Activated CD4-positive, alpha-beta T cell treated with anti-CD3 and anti-CD28 coated beads, Interleukin-2, amount 10 ng/mL, durations not matched to agents 24 days and 14 days (primary cell): ENCODE measurements at regions not wholly inside any gene's neighbourhood (a gene's known extent, or its start where the extent isn't known, plus 50 kb on each side); places are given as distances from the start of the nearest gene placed in this dataset.
"Not testable (repeated sequence)": the region's sequence is repeated elsewhere in the genome, so short reads cannot be mapped to it uniquely, and the experiment has no call there.

ENCODE experiments used
- DNase-seq: peaks from one replicate; pipeline ENCODE4 v3.0.0; 2022
- H3K27ac Mint-ChIP-seq: one replicate; pipeline ENCODE4 v1.8.0; 2022; ENCODE audit warnings: mild to moderate bottlenecking, mixed read lengths
- H3K27me3 Mint-ChIP-seq: one replicate; pipeline ENCODE4 v1.8.0; 2022; ENCODE audit warnings: mixed read lengths
- H3K36me3 Mint-ChIP-seq: one replicate; pipeline ENCODE4 v1.8.0; 2022; ENCODE audit warnings: low read depth, mild to moderate bottlenecking, mixed read lengths
- H3K4me1 Mint-ChIP-seq: one replicate; pipeline ENCODE4 v1.8.0; 2021; ENCODE audit warnings: mixed read lengths
- H3K4me3 Mint-ChIP-seq: one replicate; pipeline ENCODE4 v1.8.0; 2022; ENCODE audit warnings: mild to moderate bottlenecking, moderate library complexity, mixed read lengths
- H3K9me3 Mint-ChIP-seq: one replicate; pipeline ENCODE4 v1.8.0; 2021; ENCODE audit warnings: mixed read lengths
- intact Hi-C: fragments of 100-400 bp; cut with micrococcal nuclease; formaldehyde crosslinking; loops from one replicate; pipeline ENCODE4 v1.15.1; 2023

GRCh38 chr18:38805256-38805655 is 1239.7 kb upstream of the CELF4 start:
- intact Hi-C loops, result no loop called here
- H3K36me3 Mint-ChIP-seq, result no peaks in the 10 kb centered on the region
- H3K9me3 Mint-ChIP-seq, result no peaks in the 10 kb centered on the region
- H3K4me3 Mint-ChIP-seq, result no peak overlapping the region
- H3K4me1 Mint-ChIP-seq, result no peaks in the 10 kb centered on the region
- no peaks in the 10 kb centered on the region for H3K27me3 Mint-ChIP-seq
- no peak overlapping the region for H3K27ac Mint-ChIP-seq
- no peak for DNase-seq

- no peaks in the 10 kb centered on the region for H3K36me3 Mint-ChIP-seq
- H3K27ac Mint-ChIP-seq, result no peak overlapping the region
- DNase-seq, result no peak
- intact Hi-C loops, result no loop called here
- H3K4me3 Mint-ChIP-seq, result no peak overlapping the region
- H3K4me1 Mint-ChIP-seq, result no peaks in the 10 kb centered on the region
- H3K27me3 Mint-ChIP-seq, result no peaks in the 10 kb centered on the region
- no peaks in the 10 kb centered on the region for H3K9me3 Mint-ChIP-seq
Measured at GRCh38 chr18:38801640-38802039, 1236.0 kb upstream of the CELF4 start.

GRCh38 chr18:38796762-38797161 is 1231.2 kb upstream of the CELF4 start:
- H3K27me3 Mint-ChIP-seq, result no peaks in the 10 kb centered on the region
- H3K4me1 Mint-ChIP-seq, result no peaks in the 10 kb centered on the region
- no peak for DNase-seq
- no peaks in the 10 kb centered on the region for H3K9me3 Mint-ChIP-seq
- H3K27ac Mint-ChIP-seq, result no peak overlapping the region
- no peak overlapping the region for H3K4me3 Mint-ChIP-seq
- H3K36me3 Mint-ChIP-seq, result no peaks in the 10 kb centered on the region
- intact Hi-C loops, result no loop called here

GRCh38 chr18:38792731-38793130 is 1227.1 kb upstream of the CELF4 start:
- intact Hi-C loops, result no loop called here
- Mint-ChIP-seq H3K27me3 (no peaks in the 10 kb centered on the region), H3K36me3 (no peaks in the 10 kb centered on the region), H3K9me3 (no peaks in the 10 kb centered on the region), H3K4me1 (no peaks in the 10 kb centered on the region), H3K4me3 (no peak overlapping the region), H3K27ac (no peak overlapping the region)
- DNase-seq, result no peak

- Mint-ChIP-seq H3K9me3 (no peaks in the 10 kb centered on the region), H3K27ac (no peak overlapping the region), H3K27me3 (no peaks in the 10 kb centered on the region), H3K36me3 (no peaks in the 10 kb centered on the region), H3K4me3 (no peak overlapping the region), H3K4me1 (no peaks in the 10 kb centered on the region)
- intact Hi-C loops, result no loop called here
- DNase-seq, result no peak
Measured at GRCh38 chr18:38790786-38791185, 1225.2 kb upstream of the CELF4 start.

GRCh38 chr18:38790303-38790702 is 1224.7 kb upstream of the CELF4 start:
- Mint-ChIP-seq H3K4me3 (no peak overlapping the region), H3K36me3 (no peaks in the 10 kb centered on the region), H3K27me3 (no peaks in the 10 kb centered on the region), H3K4me1 (no peaks in the 10 kb centered on the region), H3K9me3 (no peaks in the 10 kb centered on the region), H3K27ac (no peak overlapping the region)
- intact Hi-C loops, result no loop called here
- no peak for DNase-seq

GRCh38 chr18:38789141-38789540 is 1223.5 kb upstream of the CELF4 start:
- Mint-ChIP-seq H3K4me3 (no peak overlapping the region), H3K9me3 (no peaks in the 10 kb centered on the region), H3K4me1 (no peaks in the 10 kb centered on the region), H3K36me3 (no peaks in the 10 kb centered on the region), H3K27ac (no peak overlapping the region), H3K27me3 (no peaks in the 10 kb centered on the region)
- DNase-seq, result no peak
- intact Hi-C loops, result no loop called here

- intact Hi-C loops, result no loop called here
- Mint-ChIP-seq H3K4me3 (no peak overlapping the region), H3K9me3 (no peaks in the 10 kb centered on the region), H3K36me3 (no peaks in the 10 kb centered on the region), H3K27ac (no peak overlapping the region), H3K4me1 (no peaks in the 10 kb centered on the region), H3K27me3 (no peaks in the 10 kb centered on the region)
- no peak for DNase-seq
Measured at GRCh38 chr18:38786906-38787305, 1221.3 kb upstream of the CELF4 start.

GRCh38 chr18:38771620-38772019 is 1206.0 kb upstream of the CELF4 start:
- H3K9me3 Mint-ChIP-seq, H3K4me1 Mint-ChIP-seq, H3K27ac Mint-ChIP-seq, H3K36me3 Mint-ChIP-seq, DNase-seq, H3K4me3 Mint-ChIP-seq, intact Hi-C loops, H3K27me3 Mint-ChIP-seq: not testable (repeated sequence)

GRCh38 chr18:38768504-38768903 is 1202.9 kb upstream of the CELF4 start:
- Mint-ChIP-seq H3K4me1 (no peaks in the 10 kb centered on the region), H3K9me3 (peaks cover 11% of the 10 kb centered on the region), H3K36me3 (no peaks in the 10 kb centered on the region), H3K4me3 (no peak overlapping the region), H3K27ac (no peak overlapping the region), H3K27me3 (no peaks in the 10 kb centered on the region)
- DNase-seq, result no peak
- intact Hi-C loops, result no loop called here

- Mint-ChIP-seq H3K4me3 (no peak overlapping the region), H3K36me3 (no peaks in the 10 kb centered on the region), H3K27me3 (no peaks in the 10 kb centered on the region), H3K27ac (no peak overlapping the region), H3K4me1 (no peaks in the 10 kb centered on the region), H3K9me3 (peaks cover 5% of the 10 kb centered on the region)
- intact Hi-C loops, result no loop called here
- no peak for DNase-seq
Measured at GRCh38 chr18:38759457-38759856, 1193.9 kb upstream of the CELF4 start.

GRCh38 chr18:38756436-38756835 is 1190.8 kb upstream of the CELF4 start:
- H3K4me1 Mint-ChIP-seq, result peaks cover 2% of the 10 kb centered on the region
- H3K27ac Mint-ChIP-seq, result no peak overlapping the region
- H3K36me3 Mint-ChIP-seq, result no peaks in the 10 kb centered on the region
- intact Hi-C loops, result no loop called here
- H3K9me3 Mint-ChIP-seq, result peaks cover 5% of the 10 kb centered on the region
- H3K27me3 Mint-ChIP-seq, result no peaks in the 10 kb centered on the region
- no peak for DNase-seq
- H3K4me3 Mint-ChIP-seq, result no peak overlapping the region

GRCh38 chr18:38752430-38752829 is 1186.8 kb upstream of the CELF4 start:
- Mint-ChIP-seq H3K4me1 (peaks cover 2% of the 10 kb centered on the region), H3K4me3 (no peak overlapping the region), H3K27me3 (no peaks in the 10 kb centered on the region), H3K36me3 (no peaks in the 10 kb centered on the region), H3K9me3 (no peaks in the 10 kb centered on the region), H3K27ac (no peak overlapping the region)
- no peak for DNase-seq
- intact Hi-C loops, result no loop called here

GRCh38 chr18:38751898-38752297 is 1186.3 kb upstream of the CELF4 start:
- DNase-seq, result no peak
- H3K27me3 Mint-ChIP-seq, result no peaks in the 10 kb centered on the region
- intact Hi-C loops, result no loop called here
- H3K9me3 Mint-ChIP-seq, result no peaks in the 10 kb centered on the region
- no peaks in the 10 kb centered on the region for H3K36me3 Mint-ChIP-seq
- peak overlapping the region; percentile 22 for H3K27ac Mint-ChIP-seq
- no peak overlapping the region for H3K4me3 Mint-ChIP-seq
- peaks cover 2% of the 10 kb centered on the region for H3K4me1 Mint-ChIP-seq

GRCh38 chr18:38751211-38751610 is 1185.6 kb upstream of the CELF4 start:
- H3K36me3 Mint-ChIP-seq, result no peaks in the 10 kb centered on the region
- no peak for DNase-seq
- intact Hi-C loops, result no loop called here
- H3K4me3 Mint-ChIP-seq, result no peak overlapping the region
- H3K27ac Mint-ChIP-seq, result no peak overlapping the region
- peaks cover 2% of the 10 kb centered on the region for H3K4me1 Mint-ChIP-seq
- H3K9me3 Mint-ChIP-seq, result no peaks in the 10 kb centered on the region
- H3K27me3 Mint-ChIP-seq, result no peaks in the 10 kb centered on the region
